HepG2 (cell line): ENCODE measurements at regions not wholly inside any gene's neighbourhood (a gene's known extent, or its start where the extent isn't known, plus 50 kb on each side); places are given as distances from the start of the nearest gene placed in this dataset.

Source experiments
- ATAC-seq: fragments of 200-7000 bp; cut with Tn5 transposase; 3 replicates; pipeline ENCODE4 v1.9.1; 2020; ENCODE audit warnings: mild to moderate bottlenecking, moderate library complexity
- BruUV-seq: library from RNA; stranded (reverse); fragments of 400-500 nt; replicated peaks from 2 replicates; lab custom pipeline; 2021; lab: Mats Ljungman, UMichigan
- CTCF ChIA-PET: fragments of 300-600 bp; formaldehyde crosslinking; extraction: SDS; loops from one replicate; lab custom pipeline; 2021; ENCODE audit warnings: low total read pairs, inconsistent platforms, low intra/inter-chr PET ratio; lab: Yijun Ruan, JAX
- POLR2A ChIA-PET: fragments of 350-600 bp; sonication (Branson Sonifier 250); formaldehyde crosslinking; loops from one replicate; lab custom pipeline; 2020; ENCODE audit warnings: antibody characterized with exemption, inconsistent platforms; lab: Yijun Ruan, JAX
- DNase-seq: peaks from one replicate; pipeline ENCODE4 v3.0.0-alpha.2; 2015; ENCODE audit warnings: low spot score
- FAIRE-seq: peaks from 3 replicates; lab custom pipeline; 2011; peaks lifted over from hg19 to GRCh38; lab: Jason Lieb, UNC
- H2AFZ ChIP-seq: one replicate; pipeline ENCODE4 v1.6.1; 2011; ENCODE audit warnings: low read length, inconsistent platforms
- H3K27ac ChIP-seq: fragments of 300-600 bp; 3 replicates; pipeline ENCODE4 v1.8.0; 2011; ENCODE audit warnings: mixed run types, mild to moderate bottlenecking, mixed read lengths, low read length, inconsistent platforms; ENCODE audit not compliant: insufficient read depth; ENCODE audit errors: extremely low read length
- H3K27me3 ChIP-seq, 2 experiments: fragments of 200-600 bp in 1 of 2; 2 replicates in 1 of 2; 3 replicates in 1 of 2; pipeline versions ENCODE4 v1.6.0 to v1.8.0; 2011; ENCODE audit warnings: low read length in 2 of 2, mild to moderate bottlenecking in 2 of 2, moderate library complexity in 2 of 2, inconsistent platforms in 1 of 2; ENCODE audit not compliant: insufficient read depth in 2 of 2, control insufficient read depth in 1 of 2
- H3K36me3 ChIP-seq, 2 experiments: fragments of 200-600 bp in 1 of 2; replicated peaks in 1 of 2; 2 replicates in 1 of 2; 3 replicates in 1 of 2; pipeline versions ENCODE4 v1.5.1 to v1.8.0; 2011; ENCODE audit warnings: low read length in 2 of 2, inconsistent platforms in 1 of 2; ENCODE audit not compliant: insufficient read depth in 2 of 2, control insufficient read depth in 1 of 2
- H3K4me1 ChIP-seq: 2 replicates; pipeline ENCODE4 v1.5.1; 2012; ENCODE audit warnings: low read length, inconsistent platforms; ENCODE audit not compliant: insufficient read depth
- H3K4me2 ChIP-seq: 2 replicates; pipeline ENCODE4 v1.6.0; 2011; ENCODE audit warnings: low read depth, low read length, inconsistent platforms
- H3K4me3 ChIP-seq, 3 experiments: fragments of 200-600 bp in 1 of 3; sonication (generic), shearing (Covaris generic) in 1 of 3; replicated peaks in 1 of 3; 2 replicates each; pipeline ENCODE4 v1.5.1; 2011 to 2016; ENCODE audit warnings: low read length in 3 of 3, inconsistent platforms in 2 of 3, low read depth in 2 of 3, mild to moderate bottlenecking in 2 of 3, control low read depth in 1 of 3, mixed read lengths in 1 of 3; ENCODE audit not compliant: insufficient read depth in 1 of 3
- H3K79me2 ChIP-seq: one replicate; pipeline ENCODE4 v1.6.1; 2011; ENCODE audit warnings: low read length, inconsistent platforms; ENCODE audit not compliant: insufficient read depth
- H3K9ac ChIP-seq: 2 replicates; pipeline ENCODE4 v1.6.0; 2011; ENCODE audit warnings: mild to moderate bottlenecking, low read depth, low read length, inconsistent platforms; ENCODE audit not compliant: insufficient read depth
- H3K9me3 ChIP-seq: 2 replicates; pipeline ENCODE4 v1.5.1; 2012; ENCODE audit warnings: mild to moderate bottlenecking, low read length
- H4K20me1 ChIP-seq: 2 replicates; pipeline ENCODE4 v1.6.0; 2011; ENCODE audit warnings: inconsistent platforms, mild to moderate bottlenecking, low read length, moderate library complexity; ENCODE audit not compliant: insufficient read depth
- AHR ChIP-seq: IDR thresholded peaks from 2 replicates; pipeline ENCODE4 v1.6.1; 2018; ENCODE audit warnings: missing genetic modification reagents, missing compliant biosample characterization
- ARNT2 ChIP-seq: sonication (generic); formaldehyde crosslinking; IDR thresholded peaks from 2 replicates; pipeline ENCODE4 v1.8.0; 2022; ENCODE audit warnings: mild to moderate bottlenecking, low read depth, missing genetic modification reagents, moderate library complexity
- ATRX ChIP-seq: sonication (generic); formaldehyde crosslinking; IDR thresholded peaks from 2 replicates; pipeline ENCODE4 v1.4.0; 2020; ENCODE audit warnings: missing genetic modification reagents, borderline replicate concordance
- BRF2 ChIP-seq: sonication (generic); formaldehyde crosslinking; IDR thresholded peaks from 2 replicates; pipeline ENCODE4 v1.8.1; 2022; ENCODE audit warnings: mild to moderate bottlenecking, missing genetic modification reagents
- GATAD1 ChIP-seq: IDR thresholded peaks from 2 replicates; pipeline ENCODE4 v1.6.1; 2016; ENCODE audit warnings: missing genetic modification reagents, missing compliant biosample characterization
- NRL ChIP-seq: sonication (generic); formaldehyde crosslinking; IDR thresholded peaks from 2 replicates; pipeline ENCODE4 v1.5.0; 2020; ENCODE audit warnings: missing genetic modification reagents, mild to moderate bottlenecking, moderate library complexity, borderline replicate concordance
- PAWR ChIP-seq: sonication (generic); formaldehyde crosslinking; IDR thresholded peaks from 2 replicates; pipeline ENCODE4 v1.4.0; 2020; ENCODE audit warnings: missing genetic modification reagents, mild to moderate bottlenecking, borderline replicate concordance
- SIX4 ChIP-seq: sonication (generic); formaldehyde crosslinking; IDR thresholded peaks from 2 replicates; pipeline ENCODE4 v1.4.0; 2020; ENCODE audit warnings: missing genetic modification reagents
- SOX6 ChIP-seq, 2 experiments: fragments of 450-650 bp in 1 of 2; sonication (generic) in 1 of 2; formaldehyde crosslinking in 1 of 2; IDR thresholded peaks; 2 replicates each; pipeline versions ENCODE4 v1.4.0 to v1.6.1; 2017 to 2020; ENCODE audit warnings: antibody characterized with exemption in 1 of 2, mild to moderate bottlenecking in 1 of 2, missing genetic modification reagents in 1 of 2
- TAF1 ChIP-seq: sonication (generic); formaldehyde crosslinking; IDR thresholded peaks from 2 replicates; pipeline ENCODE4 v1.4.0; 2020; ENCODE audit warnings: missing genetic modification reagents
- TARDBP ChIP-seq: sonication (generic); formaldehyde crosslinking; IDR thresholded peaks from 2 replicates; pipeline ENCODE4 v1.8.0; 2022; ENCODE audit warnings: mild to moderate bottlenecking, missing genetic modification reagents
- TIGD3 ChIP-seq: sonication (generic); formaldehyde crosslinking; IDR thresholded peaks from 2 replicates; pipeline ENCODE4 v1.5.1; 2020; ENCODE audit warnings: mild to moderate bottlenecking, missing genetic modification reagents, borderline replicate concordance
- XBP1 ChIP-seq: sonication (generic); formaldehyde crosslinking; IDR thresholded peaks from 2 replicates; pipeline ENCODE4 v1.5.0; 2020; ENCODE audit warnings: missing genetic modification reagents
- ZFP62 ChIP-seq: sonication (generic); formaldehyde crosslinking; IDR thresholded peaks from 2 replicates; pipeline ENCODE4 v1.4.0; 2020; ENCODE audit warnings: missing genetic modification reagents
- ZNF17 ChIP-seq: sonication (generic); formaldehyde crosslinking; IDR thresholded peaks from 2 replicates; pipeline ENCODE4 v1.5.0; 2020; ENCODE audit warnings: mild to moderate bottlenecking, missing genetic modification reagents
- ZSCAN9 ChIP-seq: IDR thresholded peaks from 2 replicates; pipeline ENCODE4 v1.6.1; 2016; ENCODE audit warnings: borderline replicate concordance
- WGBS: methylation state at CpG from one replicate; pipeline ENCODE4 v1.1.6; 2017; ENCODE audit warnings: low lambda C conversion rate; 5-methylcytosine and 5-hydroxymethylcytosine counted together
- in situ Hi-C: cut with HindIII; loops from 2 replicates; pipeline ENCODE4 v1.10.0; 2017; ENCODE audit warnings: low pct_unique_long_range_greater_than_20kb; ENCODE audit not compliant: extremely low pct_ligation_motif_present
- intact Hi-C: fragments of 100-400 bp; cut with micrococcal nuclease; formaldehyde crosslinking; loops from one replicate; pipeline ENCODE4 v1.10.0; 2022; ENCODE audit not compliant: unreplicated experiment

GRCh38 chr3:144566320-144566719 lies 594.7 kb downstream of the DIPK2A start:
- Histone ChIP-seq H3K4me1 (no peaks in the 10 kb centered on the region), H3K4me2 (no peak overlapping the region), H2AFZ (no peak overlapping the region), H4K20me1 (no peaks in the 10 kb centered on the region), H3K27ac (no peak overlapping the region), H3K9me3 (no peaks in the 10 kb centered on the region), H3K36me3 (no peaks in the 10 kb centered on the region), H3K27me3 (no peaks in the 10 kb centered on the region), H3K79me2 (no peaks in the 10 kb centered on the region), H3K4me3 (no peak overlapping the region), H3K9ac (no peak overlapping the region)
- no peak for ATAC-seq
- in situ Hi-C loops = no loop called here
- BruUV-seq = no TSS peak
- ChIA-PET POLR2A (no interaction called here), CTCF (no interaction called here)
- WGBS = 89% methylated on average over 1 of the region's 1 CpG
- no peak for TF ChIP-seq ZNF17 (CRISPR knock-in tag)
- TF ChIP-seq TAF1 = no peak
- no peak for TF ChIP-seq SIX4 (CRISPR knock-in tag)
- no peak for TF ChIP-seq GATAD1 (CRISPR knock-in tag)
- TF ChIP-seq TIGD3 (CRISPR knock-in tag) = no peak
- no peak for TF ChIP-seq NRL (CRISPR knock-in tag)
- no peak for TF ChIP-seq ARNT2
- TF ChIP-seq TARDBP = no peak
- no peak for TF ChIP-seq PAWR (CRISPR knock-in tag)
- no peak for TF ChIP-seq XBP1 (CRISPR knock-in tag)
- TF ChIP-seq AHR = no peak
- no peak for TF ChIP-seq SOX6 (IDR thresholded peaks at IDR 0.05)
- TF ChIP-seq SOX6 (CRISPR knock-in tag; IDR thresholded peaks at IDR 0.05) = no peak
- TF ChIP-seq ATRX (CRISPR knock-in tag) = no peak
- TF ChIP-seq BRF2 = no peak
- no peak for TF ChIP-seq ZFP62 (CRISPR knock-in tag)
- no peak for TF ChIP-seq ZSCAN9 (CRISPR knock-in tag)
- TF ChIP-seq, all 625 proteins: peak for 0
- FAIRE-seq (no peak), DNase-seq (no peak)
- intact Hi-C loops = no loop called here
